GM04503 (cell line): ENCODE measurements at regions not wholly inside any gene's neighbourhood (a gene's known extent, or its start where the extent isn't known, plus 50 kb on each side); places are given as distances from the start of the nearest gene placed in this dataset.

Experiments
- DNase-seq: peaks from one replicate; pipeline ENCODE4 v3.0.0-alpha.2; 2012; ENCODE audit warnings: low read depth

- DNase-seq = no peak
These were observed 328.5 kb upstream of the PLET1 start for GRCh38 chr11:112589155-112589554.

- DNase-seq = peak; percentile 22
These were observed 330.1 kb upstream of the PLET1 start for GRCh38 chr11:112590764-112591163.

- DNase-seq = no peak
These were observed 332.8 kb upstream of the PLET1 start for GRCh38 chr11:112593440-112593839.

- DNase-seq = no peak
These were observed 335.7 kb upstream of the PLET1 start for GRCh38 chr11:112596324-112596723.

- DNase-seq = no peak
These were observed 336.7 kb upstream of the PLET1 start for GRCh38 chr11:112597286-112597790.

- DNase-seq = no peak
These were observed 338.6 kb upstream of the PLET1 start for GRCh38 chr11:112599265-112599664.

GRCh38 chr11:112599856-112600533 lies 339.3 kb upstream of the PLET1 start:
- no peak for DNase-seq

- DNase-seq = peak; percentile 22
These were observed 344.5 kb upstream of the PLET1 start for GRCh38 chr11:112605093-112605666.

GRCh38 chr11:112606656-112607055 lies 346.0 kb upstream of the PLET1 start:
- DNase-seq = no peak

GRCh38 chr11:112608509-112608908 lies 347.8 kb upstream of the PLET1 start:
- no peak for DNase-seq

GRCh38 chr11:112610494-112610893 lies 349.8 kb upstream of the PLET1 start:
- no peak for DNase-seq

GRCh38 chr11:112610996-112611750 lies 350.0 kb upstream of the NCAM1 start:
- no peak for DNase-seq

- no peak for DNase-seq
These were observed 349.4 kb upstream of the NCAM1 start for GRCh38 chr11:112611771-112612170.

GRCh38 chr11:112612250-112612849 lies 348.9 kb upstream of the NCAM1 start:
- no peak for DNase-seq

- peak; percentile 34 for DNase-seq
These were observed 347.9 kb upstream of the NCAM1 start for GRCh38 chr11:112613051-112613972.

GRCh38 chr11:112614605-112615004 lies 346.6 kb upstream of the NCAM1 start:
- DNase-seq = no peak

- DNase-seq = no peak
These were observed 346.0 kb upstream of the NCAM1 start for GRCh38 chr11:112615238-112615637.

- DNase-seq = no peak
These were observed 345.3 kb upstream of the NCAM1 start for GRCh38 chr11:112615891-112616290.

- no peak for DNase-seq
These were observed 344.7 kb upstream of the NCAM1 start for GRCh38 chr11:112616327-112617097.

- no peak for DNase-seq
These were observed 344.2 kb upstream of the NCAM1 start for GRCh38 chr11:112617098-112617425.
